Right lobe of liver (tissue), 6 donors: ENCODE measurements at regions not wholly inside any gene's neighbourhood (a gene's known extent, or its start where the extent isn't known, plus 50 kb on each side); places are given as distances from the start of the nearest gene placed in this dataset.

Experiments used
- ATAC-seq, 4 donors: fragments of 200-7000 bp; cut with Tn5 transposase; one replicate each; pipeline ENCODE4 v1.9.1; 2020; ENCODE audit warnings: mild to moderate bottlenecking in 4 of 4, moderate library complexity in 4 of 4
- DNase-seq, 3 donors: peaks; one replicate each; pipeline ENCODE4 v3.0.0-alpha.2; 2020
- H3K27ac ChIP-seq, 3 donors: fragments of 200-600 bp; one replicate each; pipeline ENCODE4 v1.8.0; 2022
- H3K27me3 ChIP-seq, 2 donors: fragments of 200-600 bp; one replicate each; pipeline ENCODE4 v1.8.0; 2022
- H3K36me3 ChIP-seq, 4 donors: fragments of 200-600 bp; sonication (generic) in 1 of 4; one replicate each; pipeline versions ENCODE4 v1.5.1 to v1.8.0; 2017 to 2022; ENCODE audit warnings: control low read depth in 1 of 4
- H3K4me1 ChIP-seq, 4 donors: fragments of 200-600 bp; sonication (generic) in 1 of 4; one replicate each; pipeline versions ENCODE4 v1.5.1 to v1.8.0; 2017 to 2022; ENCODE audit warnings: control low read depth in 1 of 4
- H3K4me3 ChIP-seq, 3 donors: fragments of 200-600 bp; one replicate each; pipeline ENCODE4 v1.8.0; 2022
- H3K9me3 ChIP-seq, 4 donors: fragments of 200-600 bp; sonication (generic) in 1 of 4; one replicate each; pipeline versions ENCODE4 v1.5.1 to v1.8.0; 2017 to 2022; ENCODE audit warnings: control low read depth in 1 of 4
- POLR2A ChIP-seq: fragments of 450-650 bp; IDR thresholded peaks from one replicate; pipeline ENCODE4 v1.6.1; 2017; ENCODE audit warnings: antibody characterized with exemption, mild to moderate bottlenecking
- WGBS: methylation state at CpG from one replicate; pipeline ENCODE4 v1.1.6; 2018; ENCODE audit warnings: low coverage, low lambda C conversion rate; ENCODE audit not compliant: insufficient coverage; ENCODE audit errors: missing lambda C conversion rate; 5-methylcytosine and 5-hydroxymethylcytosine counted together
- intact Hi-C, 2 donors: fragments of 100-400 bp; cut with DNase I; formaldehyde crosslinking; loops; one replicate each; pipeline versions ENCODE4 v1.11.2 to v1.14.1; 2022
- TF ChIP-seq, protein P1 (sequence below), 4 donors: fragments of 200-600 bp in 3 of 4; fragments of 450-650 bp in 1 of 4; IDR thresholded peaks; one replicate each; pipeline versions ENCODE4 v1.5.1 to v1.8.0; 2016 to 2022; ENCODE audit warnings: antibody characterized with exemption in 4 of 4, mild to moderate bottlenecking in 2 of 4
- donor health status: DM: no; HTN: yes; CAD: no.
- donor health status: DM: no; HTN: no; CAD: no.
- donor health status: DM: no; HTN: no; CAD: no.
- donor health status: DM: no; HTN: yes; CAD: no.
- donor health status: DM: no; HTN: yes; CAD: no.

DNA sequence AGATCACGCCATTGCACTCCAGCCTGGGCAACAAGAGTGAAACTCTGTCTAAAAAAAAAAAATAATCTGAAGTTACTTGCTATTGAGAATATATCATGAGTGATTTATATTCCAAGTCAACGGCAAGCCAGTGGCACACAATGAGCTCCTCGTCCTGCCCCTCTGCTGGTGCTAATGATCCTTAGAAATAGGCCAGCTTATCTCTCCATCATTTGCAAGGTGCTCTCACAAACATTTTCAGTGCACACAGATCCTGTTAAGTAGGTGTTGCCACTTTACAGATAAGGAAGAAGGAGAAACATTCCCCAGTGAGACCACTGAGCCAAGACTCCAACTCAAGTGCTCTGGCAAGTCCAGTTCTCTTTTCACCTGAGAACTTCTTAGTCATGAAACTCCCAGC, 91.3 kb upstream of the GPR45 start:
- no peak for DNase-seq
- Histone ChIP-seq H3K36me3 (no peaks in the 10 kb centered on the region), H3K4me3 (no peak overlapping the region), H3K9me3 (no peaks in the 10 kb centered on the region), H3K4me1 (no peaks in the 10 kb centered on the region), H3K27ac (no peak overlapping the region), H3K27me3 (no peaks in the 10 kb centered on the region)
- intact Hi-C loops, result no loop called here
- 60% methylated on average over 3 of the region's 3 CpGs for WGBS
- no peak for TF ChIP-seq POLR2A
- TF ChIP-seq, protein P1, sequence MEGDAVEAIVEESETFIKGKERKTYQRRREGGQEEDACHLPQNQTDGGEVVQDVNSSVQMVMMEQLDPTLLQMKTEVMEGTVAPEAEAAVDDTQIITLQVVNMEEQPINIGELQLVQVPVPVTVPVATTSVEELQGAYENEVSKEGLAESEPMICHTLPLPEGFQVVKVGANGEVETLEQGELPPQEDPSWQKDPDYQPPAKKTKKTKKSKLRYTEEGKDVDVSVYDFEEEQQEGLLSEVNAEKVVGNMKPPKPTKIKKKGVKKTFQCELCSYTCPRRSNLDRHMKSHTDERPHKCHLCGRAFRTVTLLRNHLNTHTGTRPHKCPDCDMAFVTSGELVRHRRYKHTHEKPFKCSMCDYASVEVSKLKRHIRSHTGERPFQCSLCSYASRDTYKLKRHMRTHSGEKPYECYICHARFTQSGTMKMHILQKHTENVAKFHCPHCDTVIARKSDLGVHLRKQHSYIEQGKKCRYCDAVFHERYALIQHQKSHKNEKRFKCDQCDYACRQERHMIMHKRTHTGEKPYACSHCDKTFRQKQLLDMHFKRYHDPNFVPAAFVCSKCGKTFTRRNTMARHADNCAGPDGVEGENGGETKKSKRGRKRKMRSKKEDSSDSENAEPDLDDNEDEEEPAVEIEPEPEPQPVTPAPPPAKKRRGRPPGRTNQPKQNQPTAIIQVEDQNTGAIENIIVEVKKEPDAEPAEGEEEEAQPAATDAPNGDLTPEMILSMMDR (IDR thresholded peaks at IDR 0.05), result no peak
- no peak for ATAC-seq

DNA sequence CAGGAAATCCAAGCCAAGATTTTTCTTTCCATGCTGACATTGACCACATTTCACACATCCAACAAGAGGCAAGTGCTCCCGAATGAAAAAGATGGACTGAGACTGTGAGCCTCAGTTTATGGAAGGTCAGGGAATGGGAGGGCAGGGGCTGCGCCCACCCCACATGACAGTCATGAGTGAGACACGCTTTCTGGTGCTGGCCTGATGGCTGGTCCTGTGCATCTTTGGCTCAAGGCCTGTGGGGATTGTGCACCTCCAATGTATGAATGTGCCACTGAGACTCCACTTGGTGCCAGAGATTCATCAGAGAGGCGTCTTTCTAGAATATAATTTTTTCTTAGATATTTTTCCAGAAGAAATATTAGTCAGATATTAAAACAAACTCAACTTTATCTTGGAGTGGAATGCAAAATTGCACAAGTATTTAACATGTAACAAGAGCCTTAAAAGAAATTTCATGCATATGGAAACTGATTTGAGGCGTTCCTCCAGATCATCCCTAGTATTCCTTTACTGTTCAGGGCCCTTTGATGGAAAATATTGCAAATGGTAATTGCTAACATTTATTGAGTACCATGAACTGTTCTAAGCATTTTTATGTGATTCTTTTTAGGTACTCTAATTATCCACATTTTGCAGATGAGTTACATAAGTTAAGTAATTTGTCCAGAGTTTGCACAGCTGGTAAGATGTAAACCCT, 87.3 kb upstream of the GPR45 start:
- DNase-seq (no peak), ATAC-seq (no peak)
- H3K27ac ChIP-seq, result no peak overlapping the region
- no peaks in the 10 kb centered on the region for H3K4me1 ChIP-seq
- H3K4me3 ChIP-seq, result no peak overlapping the region
- intact Hi-C loops, result no loop called here
- no peaks in the 10 kb centered on the region for H3K36me3 ChIP-seq
- 68% methylated on average over 2 of the region's 5 CpGs for WGBS
- TF ChIP-seq POLR2A, result no peak
- TF ChIP-seq, protein P1 (IDR thresholded peaks at IDR 0.05), result no peak
- no peaks in the 10 kb centered on the region for H3K9me3 ChIP-seq
- H3K27me3 ChIP-seq, result no peaks in the 10 kb centered on the region

DNA sequence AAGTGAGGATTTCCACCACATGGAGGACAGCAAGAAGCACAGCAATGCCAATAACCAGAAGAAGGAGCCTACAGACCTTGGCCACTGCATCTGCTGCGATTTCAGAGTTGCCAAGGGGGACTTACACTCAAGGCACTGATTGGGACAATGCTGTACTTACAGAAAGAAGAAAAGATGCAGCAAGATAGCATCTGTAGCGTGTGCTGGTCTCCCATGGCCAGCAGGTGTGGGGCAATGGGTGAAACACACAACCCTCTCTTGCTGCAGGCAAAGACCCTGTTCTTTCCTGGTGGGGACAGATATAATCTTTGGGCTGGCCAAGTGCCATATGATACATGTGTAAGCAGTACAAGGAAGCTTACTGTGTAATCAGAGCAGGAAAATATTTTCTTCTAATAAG, 85.4 kb upstream of the GPR45 start:
- no peak overlapping the region for H3K4me3 ChIP-seq
- 50% methylated on average over 1 of the region's 2 CpGs for WGBS
- ATAC-seq (no peak), DNase-seq (no peak)
- no peaks in the 10 kb centered on the region for H3K27me3 ChIP-seq
- no peaks in the 10 kb centered on the region for H3K9me3 ChIP-seq
- H3K4me1 ChIP-seq, result no peaks in the 10 kb centered on the region
- H3K27ac ChIP-seq, result no peak overlapping the region
- TF ChIP-seq, protein P1 (IDR thresholded peaks at IDR 0.05), result no peak
- TF ChIP-seq POLR2A, result no peak
- intact Hi-C loops, result no loop called here
- no peaks in the 10 kb centered on the region for H3K36me3 ChIP-seq

DNA sequence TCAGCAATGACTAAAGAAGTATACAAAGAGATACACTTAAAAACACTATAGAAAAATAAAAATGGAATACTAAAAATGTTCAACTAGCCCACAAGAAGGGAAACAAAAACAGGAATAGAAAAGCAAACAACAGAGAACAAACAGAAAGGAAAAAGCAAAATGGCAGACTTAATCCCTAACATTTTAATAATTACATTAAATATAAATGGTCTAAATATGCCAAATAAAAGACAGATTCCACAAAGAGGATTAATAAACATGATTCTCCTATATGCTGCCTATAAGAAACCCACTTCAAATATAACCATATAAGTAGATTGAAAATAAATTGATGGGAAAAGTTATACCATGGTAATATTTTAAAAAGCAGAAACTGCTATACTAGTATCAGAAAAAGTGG, 83.5 kb upstream of the GPR45 start:
- Histone ChIP-seq H3K36me3 (no peaks in the 10 kb centered on the region), H3K4me3 (no peak overlapping the region), H3K27ac (no peak overlapping the region), H3K27me3 (no peaks in the 10 kb centered on the region), H3K4me1 (no peaks in the 10 kb centered on the region), H3K9me3 (no peaks in the 10 kb centered on the region)
- DNase-seq, result no peak
- no peak for TF ChIP-seq POLR2A
- TF ChIP-seq, protein P1 (IDR thresholded peaks at IDR 0.05), result no peak
- intact Hi-C loops, result no loop called here
- ATAC-seq, result no peak

DNA sequence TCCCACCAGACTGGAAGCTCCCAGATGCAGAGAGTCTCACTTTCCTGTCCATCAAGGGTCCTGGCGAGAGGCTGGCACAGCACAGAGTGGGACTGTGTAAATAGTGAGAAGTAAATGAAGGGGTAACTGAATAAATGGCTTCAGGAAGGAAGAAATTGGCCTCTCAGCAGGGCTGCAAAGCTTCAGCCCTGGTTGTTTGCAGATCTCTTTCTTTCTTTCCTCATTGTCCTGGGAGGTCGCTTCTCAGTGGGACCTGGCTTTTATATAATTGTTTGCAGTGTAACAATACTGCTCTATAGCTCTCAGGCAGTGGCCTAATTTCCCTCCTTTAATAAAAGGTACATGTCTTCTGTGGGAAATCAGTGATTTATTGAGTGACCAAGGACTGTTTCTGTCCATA, 74.9 kb upstream of the GPR45 start:
- H3K4me1 ChIP-seq, result no peaks in the 10 kb centered on the region
- no peak for DNase-seq
- intact Hi-C loops, result no loop called here
- no peak overlapping the region for H3K4me3 ChIP-seq
- TF ChIP-seq, protein P1 (IDR thresholded peaks at IDR 0.05), result no peak
- no peak for TF ChIP-seq POLR2A
- no peaks in the 10 kb centered on the region for H3K27me3 ChIP-seq
- H3K9me3 ChIP-seq, result no peaks in the 10 kb centered on the region
- ATAC-seq, result no peak
- no peaks in the 10 kb centered on the region for H3K36me3 ChIP-seq
- no peak overlapping the region for H3K27ac ChIP-seq
- 29% methylated on average over 1 of the region's 2 CpGs for WGBS
